Renal cortical epithelial cell (primary cell): ENCODE measurements at regions not wholly inside any gene's neighbourhood (a gene's known extent, or its start where the extent isn't known, plus 50 kb on each side); places are given as distances from the start of the nearest gene placed in this dataset.
"Not testable (repeated sequence)": the region's sequence is repeated elsewhere in the genome, so short reads cannot be mapped to it uniquely, and the experiment has no call there.

Experiments used
- DNase-seq: peaks from one replicate; pipeline ENCODE4 v3.0.0-alpha.2; 2011; ENCODE audit warnings: low read depth

GRCh38 chr1:242735323-242735722, 210.8 kb upstream of the PLD5 start:
- no peak for DNase-seq

DNA sequence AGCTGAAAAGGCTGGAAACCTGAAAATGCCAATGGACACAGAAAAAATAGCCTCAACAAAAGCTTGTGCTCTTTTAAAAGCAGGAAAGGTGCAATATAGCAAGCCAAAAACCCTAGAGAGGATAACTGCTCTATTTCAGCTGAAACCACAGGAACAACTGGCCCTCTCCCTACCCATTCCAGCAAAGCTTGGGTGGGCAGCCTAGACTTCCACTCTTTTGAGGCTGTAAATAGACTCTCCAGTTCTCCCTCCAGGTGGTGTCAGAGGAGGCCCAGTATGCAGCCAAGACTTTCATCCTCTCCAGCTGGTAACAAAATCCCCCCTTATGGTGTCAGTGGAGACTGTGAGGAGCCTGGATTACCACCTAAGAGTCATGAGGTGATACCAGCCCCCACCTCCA, 206.9 kb upstream of the PLD5 start:
- DNase-seq: no peak

DNA sequence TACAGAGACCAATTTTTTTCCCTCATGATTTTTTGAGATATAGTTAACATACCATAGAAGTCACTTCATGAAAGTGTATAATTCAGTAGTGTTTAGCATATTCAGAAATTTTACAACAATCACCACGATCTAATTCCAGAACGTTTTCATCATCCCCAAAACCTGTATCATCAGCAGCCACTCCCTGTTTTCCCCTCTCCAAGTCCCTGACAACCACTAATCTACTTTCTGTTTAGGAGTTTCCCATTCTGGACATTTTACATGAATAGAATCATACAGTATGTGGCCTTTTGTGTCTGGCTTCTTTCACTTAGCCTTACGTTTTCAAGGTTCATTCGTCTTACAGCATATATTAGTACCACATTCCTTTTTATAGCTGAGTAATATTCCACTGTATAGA, 204.2 kb upstream of the PLD5 start:
- no peak for DNase-seq

DNA sequence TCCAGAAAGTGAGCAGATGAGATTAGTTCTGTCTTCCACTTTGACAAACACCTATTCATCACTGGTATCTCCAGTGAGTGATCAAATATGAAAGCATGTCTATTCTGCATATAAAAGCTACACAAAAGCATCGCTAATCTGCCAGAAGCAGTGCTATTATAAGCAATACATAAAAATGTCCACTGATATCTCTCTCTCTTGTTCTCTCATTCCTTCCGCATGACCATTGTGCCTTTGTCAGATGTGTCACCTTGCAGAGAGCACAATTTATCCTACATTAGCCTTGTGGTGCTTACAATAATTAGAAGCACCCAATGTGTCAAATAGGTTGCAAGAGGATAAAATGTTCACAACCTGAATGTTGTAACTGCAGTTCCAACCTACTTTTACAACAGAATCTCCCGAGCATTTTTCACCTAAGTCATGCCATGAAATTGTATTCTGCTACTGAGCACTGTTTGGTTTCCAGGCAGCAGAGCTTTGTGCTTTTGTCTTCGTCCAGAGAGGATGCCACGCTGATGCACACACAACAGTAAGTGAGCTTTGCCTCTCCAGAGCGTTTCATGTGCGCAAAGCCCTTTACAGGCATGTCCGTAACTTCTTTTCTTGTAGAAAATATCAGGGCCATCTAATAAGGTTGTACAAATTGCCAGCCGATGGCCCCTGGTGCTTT, 198.7 kb upstream of the PLD5 start:
- DNase-seq: no peak

DNA sequence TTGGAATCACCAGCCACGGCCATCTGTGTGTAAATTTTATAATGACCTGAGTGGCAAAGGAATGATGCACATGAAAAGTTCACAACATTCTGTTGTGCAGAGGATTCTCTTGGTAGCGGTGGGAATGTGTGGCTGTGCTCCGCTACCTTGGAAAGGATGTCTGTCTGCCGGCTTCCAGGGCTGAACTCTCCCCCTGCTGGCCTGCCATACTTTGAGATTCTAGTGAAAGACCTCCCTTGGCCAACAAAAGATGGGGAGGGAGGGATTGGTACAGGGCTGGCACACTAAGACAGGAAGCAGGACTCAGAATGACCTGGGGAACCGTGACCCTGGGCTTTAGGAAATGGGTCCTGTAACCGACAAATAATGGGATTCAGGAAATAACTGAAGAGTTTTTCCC, 194.5 kb upstream of the PLD5 start:
- no peak for DNase-seq

- DNase-seq: no peak
These were observed 187.8 kb upstream of the PLD5 start for GRCh38 chr1:242712248-242712647.

DNA sequence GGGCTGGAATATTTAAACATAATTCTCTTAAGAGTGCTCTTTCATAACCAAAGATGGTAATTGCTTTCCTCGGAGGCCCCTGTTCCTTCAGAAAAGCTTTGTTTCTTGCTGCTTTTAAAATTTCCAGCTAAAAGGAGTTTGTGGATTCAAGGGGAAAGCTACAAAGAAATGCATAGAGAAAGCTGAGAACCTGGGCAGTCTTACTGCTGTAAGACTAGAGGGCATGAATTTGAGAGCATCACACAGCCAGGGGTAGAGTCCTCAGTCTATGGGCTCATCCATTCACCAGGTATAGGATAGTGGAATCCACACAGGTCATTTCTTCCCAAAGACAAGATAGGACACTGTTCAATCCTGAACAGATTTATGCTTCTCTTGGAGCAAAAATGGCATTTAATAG, 186.3 kb upstream of the PLD5 start:
- DNase-seq: no peak

DNA sequence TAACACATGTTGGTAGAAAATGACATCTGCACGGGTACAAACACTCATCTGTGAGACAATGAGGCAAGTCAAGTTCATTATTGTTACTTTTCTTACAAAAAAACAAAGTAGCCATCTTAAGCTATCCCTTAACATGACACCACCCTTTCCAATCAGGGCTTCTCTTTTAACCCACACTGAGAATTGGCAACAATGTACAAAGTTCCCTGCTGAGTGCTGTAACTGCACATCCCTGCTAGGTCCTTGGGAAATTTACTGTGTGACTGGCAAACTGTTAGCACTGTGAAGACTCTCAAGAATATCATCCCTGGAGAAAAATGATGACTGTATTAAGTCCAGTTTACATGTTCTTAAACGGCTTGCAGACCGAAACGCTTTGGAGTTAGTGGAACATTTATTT, 185.8 kb upstream of the PLD5 start:
- no peak for DNase-seq

GRCh38 chr1:242703467-242703866, 179.0 kb upstream of the PLD5 start:
- DNase-seq: no peak

DNA sequence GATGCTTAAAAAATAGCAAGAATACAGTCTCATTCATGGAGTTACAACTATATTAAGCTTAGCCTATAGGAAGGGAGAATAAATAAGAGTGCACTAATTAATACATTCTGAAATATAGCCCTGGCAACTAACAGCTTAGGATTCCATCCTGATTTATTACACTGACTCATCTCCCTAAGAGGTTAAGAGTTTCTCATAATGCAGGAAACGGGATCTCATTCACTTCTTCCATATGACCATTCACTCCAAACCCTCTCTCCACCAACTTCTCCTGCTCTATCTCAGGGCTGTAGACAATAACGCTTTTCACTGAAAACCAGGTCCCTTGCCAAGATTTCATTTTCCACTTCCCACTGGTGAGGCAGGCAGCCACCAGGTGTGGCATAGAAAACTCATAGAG, 168.5 kb upstream of the PLD5 start:
- DNase-seq: no peak

DNA sequence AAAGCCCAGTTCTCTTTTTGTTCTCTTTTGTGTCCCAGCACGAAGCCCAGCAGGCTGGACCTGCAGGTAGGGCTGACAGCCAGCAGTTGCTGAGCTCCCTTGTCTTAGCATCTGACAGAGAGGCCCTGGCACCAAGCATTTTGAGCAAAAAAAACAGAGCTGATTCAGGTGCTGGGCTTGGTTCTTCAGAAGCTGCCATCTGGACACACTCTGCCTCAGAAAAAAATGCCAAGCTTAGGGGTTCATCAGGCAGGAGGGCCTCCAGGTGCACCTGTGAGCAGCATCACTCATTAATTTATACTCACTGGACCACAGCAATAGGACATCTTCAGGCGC, 167.1 kb upstream of the PLD5 start:
- DNase-seq: no peak

DNA sequence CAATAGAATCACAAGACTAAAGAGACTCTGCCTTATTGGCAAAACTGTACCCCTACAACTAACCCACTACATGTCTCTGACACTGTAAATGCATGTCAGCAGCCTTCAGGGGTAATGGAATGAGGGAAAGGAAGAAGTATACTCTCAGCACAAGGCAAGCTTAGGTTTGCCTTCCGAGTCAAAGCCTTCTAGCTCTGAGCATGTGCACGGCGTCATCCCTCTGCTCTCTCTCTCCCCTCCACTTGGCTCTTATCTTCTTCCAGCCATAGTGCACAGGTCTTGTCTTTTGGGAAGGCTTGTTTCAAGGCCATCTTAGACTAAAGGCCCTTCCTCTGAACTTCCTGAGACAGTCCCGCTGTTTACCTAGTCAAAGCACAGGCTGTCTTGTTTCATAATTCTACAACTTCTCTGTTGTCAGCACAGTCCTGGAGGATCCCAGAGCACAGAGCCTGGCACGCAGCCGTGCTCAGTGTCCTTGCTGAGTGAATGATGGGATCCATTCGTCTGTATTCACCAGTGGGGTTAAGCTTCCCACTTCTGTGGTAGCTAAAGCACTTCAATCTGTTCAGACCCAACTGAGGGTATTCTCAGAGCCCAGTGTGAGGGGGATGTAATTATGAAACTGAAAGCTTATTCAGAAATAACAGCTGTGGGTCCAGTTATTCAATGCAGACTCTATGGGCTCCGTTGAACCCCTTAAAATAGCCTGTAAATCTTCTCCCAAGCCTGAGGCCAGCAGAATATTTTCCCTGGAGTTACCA, 166.5 kb upstream of the PLD5 start:
- DNase-seq: no peak

GRCh38 chr1:242689378-242689777, 164.9 kb upstream of the PLD5 start:
- no peak for DNase-seq

- no peak for DNase-seq
These were observed 150.6 kb upstream of the PLD5 start for GRCh38 chr1:242674951-242675645.

DNA sequence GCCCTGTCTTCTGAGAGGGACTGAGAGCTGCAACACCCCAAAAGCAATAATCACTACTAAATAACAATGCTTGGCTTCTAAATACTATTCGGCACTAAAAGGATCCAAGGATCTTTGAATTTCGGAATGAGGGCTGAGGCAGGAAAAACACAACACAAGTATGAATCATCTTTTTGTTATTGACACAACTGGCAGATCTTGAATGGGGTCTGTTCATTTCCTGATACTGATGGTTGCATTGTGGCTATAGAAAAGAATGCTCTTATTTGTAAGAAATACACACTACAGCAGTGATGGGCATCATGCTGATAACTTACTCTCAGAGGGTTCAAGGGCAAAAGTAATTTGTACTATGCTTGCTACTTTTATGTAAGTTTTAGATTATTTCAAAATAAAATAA, 149.2 kb upstream of the PLD5 start:
- DNase-seq: no peak

DNA sequence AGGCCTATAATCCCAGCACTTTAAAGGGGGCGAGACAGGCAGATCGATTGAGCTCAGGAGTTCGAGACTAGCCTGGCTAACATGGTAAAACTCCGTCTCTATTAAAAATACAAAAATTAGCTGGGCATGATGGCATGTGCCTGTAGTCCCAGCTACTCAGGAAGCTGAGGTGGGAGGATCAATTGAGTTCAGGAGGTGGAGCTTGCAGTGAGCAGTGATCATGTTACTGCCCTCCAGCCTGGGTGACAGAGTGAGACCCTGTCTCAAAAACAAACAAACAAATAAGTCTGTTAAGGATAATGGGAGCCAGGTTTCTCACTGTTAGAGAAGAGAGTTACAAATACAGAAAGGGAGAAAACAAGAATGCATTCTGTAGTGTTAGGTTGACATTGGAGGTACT, 148.7 kb upstream of the PLD5 start:
- not testable (repeated sequence) for DNase-seq

DNA sequence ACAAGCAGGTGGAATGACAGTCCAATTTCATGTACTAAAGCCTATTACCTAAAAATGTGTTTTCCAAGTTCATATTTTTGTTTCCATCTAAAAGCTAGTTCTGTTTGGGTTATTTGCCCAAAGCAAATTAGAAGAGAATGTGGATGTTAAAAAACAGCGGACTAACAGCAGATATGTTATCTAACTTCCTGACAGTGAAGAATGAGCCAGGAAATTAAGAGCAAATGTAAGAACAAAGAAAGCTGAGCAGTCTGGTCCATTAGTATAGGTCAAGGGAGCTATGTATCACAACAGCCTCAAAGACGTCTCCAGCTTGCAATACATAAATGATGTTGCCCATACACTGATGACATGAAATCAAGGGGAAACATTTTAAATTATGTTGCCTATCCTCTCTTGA, 145.5 kb upstream of the PLD5 start:
- DNase-seq: no peak

DNA sequence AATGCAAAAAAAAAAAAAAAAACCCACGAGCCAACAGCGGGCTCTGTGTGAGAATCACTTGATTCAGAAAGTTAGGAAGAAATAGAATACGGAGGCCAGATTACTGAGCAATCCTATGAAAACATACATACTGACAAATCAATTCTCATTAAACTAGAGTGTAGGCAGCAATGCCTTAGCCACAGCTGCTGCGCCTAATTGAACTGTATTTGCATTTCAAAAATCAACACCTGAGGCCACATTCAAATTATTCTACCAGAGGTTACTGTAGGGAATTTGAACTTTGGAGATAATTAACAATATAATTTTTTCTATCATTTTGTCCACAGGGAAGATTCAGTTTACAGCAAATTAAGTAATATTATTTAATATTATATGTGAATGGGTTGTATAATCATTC, 138.4 kb upstream of the PLD5 start:
- no peak for DNase-seq

DNA sequence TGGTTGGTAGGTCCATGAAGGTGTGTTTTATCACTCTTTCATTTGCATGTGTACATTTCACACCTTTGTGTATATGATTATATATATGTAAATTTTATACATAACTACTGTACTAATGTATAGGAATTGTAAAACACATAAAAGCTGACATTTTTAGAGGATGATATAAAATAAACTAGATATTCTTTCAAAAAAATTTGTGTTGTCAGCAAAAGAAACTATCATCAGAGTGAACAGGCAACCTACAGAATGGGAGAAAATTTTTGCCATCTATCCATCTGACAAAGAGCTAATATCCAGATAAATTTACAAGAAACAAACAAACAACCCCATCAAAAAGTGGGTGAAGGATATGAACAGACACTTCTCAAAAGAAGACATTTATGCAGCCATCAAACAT, 129.3 kb upstream of the PLD5 start:
- not testable (repeated sequence) for DNase-seq

GRCh38 chr1:242651817-242652216, 127.3 kb upstream of the PLD5 start:
- no peak for DNase-seq

- no peak for DNase-seq
These were observed 117.0 kb upstream of the PLD5 start for GRCh38 chr1:242641461-242641860.

DNA sequence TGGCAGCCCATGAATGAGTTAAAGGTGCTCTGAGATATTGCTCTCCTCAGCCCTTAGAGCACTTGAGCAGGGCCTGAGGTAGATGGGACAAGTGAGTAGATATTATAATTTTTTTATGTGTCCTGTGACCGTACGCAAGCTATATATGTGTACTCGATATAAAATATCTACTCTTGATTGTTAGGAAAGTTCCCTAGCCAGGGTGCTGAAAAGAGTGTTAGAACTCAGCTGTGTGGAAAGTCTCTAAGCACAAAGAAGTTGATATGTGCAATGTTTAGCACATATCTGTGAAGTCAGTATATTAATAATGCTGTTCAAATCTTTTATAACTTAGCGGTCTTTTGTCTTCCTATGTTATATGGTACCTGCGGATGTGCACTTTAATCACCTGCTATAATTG, 114.6 kb upstream of the PLD5 start:
- no peak for DNase-seq

- no peak for DNase-seq
These were observed 110.2 kb upstream of the PLD5 start for GRCh38 chr1:242634732-242635131.
